ENCODE measurements at regions not wholly inside any gene's neighbourhood (a gene's known extent, or its start where the extent isn't known, plus 50 kb on each side); places are given as distances from the start of the nearest gene placed in this dataset.

DNA sequence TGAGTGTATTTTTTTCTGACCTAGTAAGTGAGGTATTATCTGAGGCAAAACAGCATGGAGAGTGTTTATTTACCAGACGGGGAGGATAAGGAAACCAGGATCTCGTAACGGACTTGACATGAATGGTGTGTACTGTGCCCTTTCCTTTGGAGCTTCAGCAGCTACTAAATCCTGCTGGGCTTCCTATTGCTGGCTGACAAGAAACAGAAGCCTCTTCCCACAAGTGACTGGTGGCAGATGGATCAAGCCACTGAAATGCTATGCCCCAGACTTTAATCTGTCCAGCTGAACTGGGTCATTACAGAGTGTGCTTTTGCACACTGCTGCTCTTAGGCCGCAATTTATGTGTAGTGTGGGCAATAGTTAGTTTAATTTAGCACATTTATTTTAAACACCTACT, 162.7 kb upstream of the MRPS30 start:
- in situ Hi-C loops (cut with MboI; ENCODE audit: low pct_ligation_motif_present in 1 of 4, low pct_unique_long_range_greater_than_20kb in 1 of 4, low sequenced_read_pairs in 3 of 4) = no loop called here
- WGBS, 2 donors (ENCODE audit: low coverage in 1 of 2) = 66 to 78% methylated on average over 4 of the region's 4 CpGs
- intact Hi-C loops (cut with DNase I; ENCODE audit: low total_unique reads) = no loop called here

GRCh38 chr5:44645502-44645901, 163.2 kb upstream of the MRPS30 start:
- in situ Hi-C loops (cut with MboI; ENCODE audit: low pct_ligation_motif_present in 1 of 4, low pct_unique_long_range_greater_than_20kb in 1 of 4, low sequenced_read_pairs in 3 of 4) (no loop called here), intact Hi-C loops (cut with DNase I; ENCODE audit: low total_unique reads) (no loop called here)
- Histone ChIP-seq H3K9me3 (no peaks in the 10 kb centered on the region), H3K4me1 (no peaks in the 10 kb centered on the region), H3K27me3 (no peaks in the 10 kb centered on the region), H3K27ac (no peak overlapping the region), H3K4me3 (no peak overlapping the region), H3K36me3 (no peaks in the 10 kb centered on the region)
- 66 to 82% methylated on average over 2 of the region's 2 CpGs for WGBS, 2 donors (ENCODE audit: low coverage in 1 of 2)
- no peak for DNase-seq
- TF ChIP-seq EP300 (IDR thresholded peaks at IDR 0.05; ENCODE audit: low read depth) (no peak), POLR2AphosphoS5 (IDR thresholded peaks at IDR 0.05) (no peak), POLR2A (IDR thresholded peaks at IDR 0.05) (no peak), CTCF (IDR thresholded peaks at IDR 0.05) (no peak)

More for the DNA sequence above, 162.7 kb upstream of the MRPS30 start:
- no peak for DNase-seq
- Histone ChIP-seq H3K36me3 (no peaks in the 10 kb centered on the region), H3K9me3 (no peaks in the 10 kb centered on the region), H3K27ac (no peak overlapping the region), H3K27me3 (no peaks in the 10 kb centered on the region), H3K4me3 (no peak overlapping the region), H3K4me1 (no peaks in the 10 kb centered on the region)
- no peak for TF ChIP-seq POLR2A (IDR thresholded peaks at IDR 0.05)
- TF ChIP-seq CTCF (IDR thresholded peaks at IDR 0.05) = no peak
- TF ChIP-seq POLR2AphosphoS5 (IDR thresholded peaks at IDR 0.05) = no peak
- no peak for TF ChIP-seq EP300 (IDR thresholded peaks at IDR 0.05; ENCODE audit: low read depth)

DNA sequence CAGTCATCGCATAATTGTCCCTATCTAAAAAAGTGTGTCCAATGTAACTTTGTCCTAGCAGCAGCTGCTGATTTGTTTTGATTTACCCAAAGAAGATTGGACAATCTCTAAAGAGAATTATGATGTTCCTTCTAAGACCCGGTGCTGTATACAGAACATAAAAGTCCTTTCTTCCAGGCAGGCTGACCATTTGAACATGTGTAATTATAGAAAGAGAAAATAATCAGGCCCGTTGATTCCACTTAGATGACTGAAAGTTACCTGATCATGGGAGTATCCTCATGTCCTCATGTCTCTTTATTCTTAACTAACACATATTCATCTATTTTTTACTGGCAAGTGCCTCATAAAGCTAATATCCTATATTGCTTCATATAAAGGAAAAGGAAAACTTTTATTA, 164.1 kb upstream of the MRPS30 start:
- intact Hi-C loops (cut with DNase I; ENCODE audit: low total_unique reads) (no loop called here), in situ Hi-C loops (cut with MboI; ENCODE audit: low pct_ligation_motif_present in 1 of 4, low pct_unique_long_range_greater_than_20kb in 1 of 4, low sequenced_read_pairs in 3 of 4) (no loop called here)
- TF ChIP-seq EP300 (IDR thresholded peaks at IDR 0.05; ENCODE audit: low read depth) = no peak
- no peak for TF ChIP-seq POLR2AphosphoS5 (IDR thresholded peaks at IDR 0.05)
- TF ChIP-seq CTCF (IDR thresholded peaks at IDR 0.05) = no peak
- TF ChIP-seq POLR2A (IDR thresholded peaks at IDR 0.05) = no peak
- H3K4me1 ChIP-seq = no peaks in the 10 kb centered on the region
- DNase-seq = no peak
- H3K27me3 ChIP-seq = no peaks in the 10 kb centered on the region
- no peak overlapping the region for H3K27ac ChIP-seq
- no peaks in the 10 kb centered on the region for H3K9me3 ChIP-seq
- no peak overlapping the region for H3K4me3 ChIP-seq
- 48 to 55% methylated on average over 3 of the region's 3 CpGs for WGBS, 2 donors (ENCODE audit: low coverage in 1 of 2)
- H3K36me3 ChIP-seq = no peaks in the 10 kb centered on the region

DNA sequence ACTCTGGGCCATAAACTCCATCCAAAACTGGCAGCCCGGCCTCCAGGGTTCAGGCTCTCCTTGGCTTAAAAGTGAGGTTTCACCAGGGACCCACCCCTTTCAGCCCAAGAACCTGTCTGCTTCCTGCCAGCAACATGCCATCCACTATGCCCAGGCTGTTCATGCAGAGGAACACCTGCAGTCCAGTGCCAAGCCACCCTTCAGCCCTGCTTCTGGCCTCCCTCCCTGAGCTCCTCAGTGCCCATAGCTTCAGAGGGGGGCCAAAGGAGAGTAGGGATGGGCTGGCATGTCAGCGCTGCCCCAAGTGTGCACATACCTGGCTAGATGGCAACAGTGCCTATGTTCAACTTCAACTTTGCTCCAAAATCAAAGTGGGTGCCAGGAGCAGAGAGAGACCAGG, 166.9 kb upstream of the MRPS30 start:
- H3K9me3 ChIP-seq = no peaks in the 10 kb centered on the region
- no peak overlapping the region for H3K27ac ChIP-seq
- in situ Hi-C loops (cut with MboI; ENCODE audit: low pct_ligation_motif_present in 1 of 4, low pct_unique_long_range_greater_than_20kb in 1 of 4, low sequenced_read_pairs in 3 of 4) = no loop called here
- H3K4me1 ChIP-seq = no peaks in the 10 kb centered on the region
- no peak for TF ChIP-seq POLR2A (IDR thresholded peaks at IDR 0.05)
- TF ChIP-seq POLR2AphosphoS5 (IDR thresholded peaks at IDR 0.05) = no peak
- no peak for TF ChIP-seq CTCF (IDR thresholded peaks at IDR 0.05)
- TF ChIP-seq EP300 (IDR thresholded peaks at IDR 0.05; ENCODE audit: low read depth) = no peak
- no peak overlapping the region for H3K4me3 ChIP-seq
- intact Hi-C loops (cut with DNase I; ENCODE audit: low total_unique reads) = no loop called here
- DNase-seq = no peak
- H3K36me3 ChIP-seq = no peaks in the 10 kb centered on the region
- H3K27me3 ChIP-seq = no peaks in the 10 kb centered on the region
- 71% methylated on average over 2 of the region's 2 CpGs; no CpG with 5 or more reads in 1 of the 2 donors for WGBS, 2 donors (ENCODE audit: low coverage in 1 of 2)
